ENCODE measurements at regions not wholly inside any gene's neighbourhood (a gene's known extent, or its start where the extent isn't known, plus 50 kb on each side); places are given as distances from the start of the nearest gene placed in this dataset.

DNA sequence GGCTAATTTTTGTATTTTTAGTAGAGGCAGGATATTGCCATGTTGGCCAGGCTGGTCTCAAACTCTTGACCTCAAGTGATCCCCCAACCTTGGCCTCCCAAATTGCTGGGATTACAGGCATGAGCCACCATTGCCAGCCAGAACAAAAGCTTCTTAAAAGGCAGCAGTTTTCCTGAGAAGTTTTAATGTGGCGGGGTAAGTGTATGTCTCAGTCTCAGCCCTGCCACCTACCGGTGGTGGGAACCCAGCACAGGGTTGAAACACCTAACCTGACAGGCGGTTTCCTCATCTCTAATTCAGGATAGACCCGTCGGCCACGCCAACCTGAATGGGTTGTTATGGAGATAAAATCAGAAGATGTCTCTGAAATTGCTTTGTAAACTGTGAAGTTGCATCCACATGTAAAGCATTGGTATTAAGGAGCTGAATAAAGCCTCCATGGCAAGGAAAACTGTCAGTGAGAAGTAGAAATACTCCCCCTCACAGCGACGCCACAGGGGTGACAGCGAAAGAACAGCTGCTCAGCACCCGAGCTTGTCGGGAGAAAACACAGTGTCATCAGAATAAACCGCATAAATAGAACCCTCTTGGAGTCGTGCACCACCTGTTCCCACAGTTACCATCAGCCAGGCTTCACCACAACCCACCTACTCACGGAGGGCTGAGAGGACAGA, 165.9 kb upstream of the NCAM1 start:
- peak; percentile 34 for DNase-seq

DNA sequence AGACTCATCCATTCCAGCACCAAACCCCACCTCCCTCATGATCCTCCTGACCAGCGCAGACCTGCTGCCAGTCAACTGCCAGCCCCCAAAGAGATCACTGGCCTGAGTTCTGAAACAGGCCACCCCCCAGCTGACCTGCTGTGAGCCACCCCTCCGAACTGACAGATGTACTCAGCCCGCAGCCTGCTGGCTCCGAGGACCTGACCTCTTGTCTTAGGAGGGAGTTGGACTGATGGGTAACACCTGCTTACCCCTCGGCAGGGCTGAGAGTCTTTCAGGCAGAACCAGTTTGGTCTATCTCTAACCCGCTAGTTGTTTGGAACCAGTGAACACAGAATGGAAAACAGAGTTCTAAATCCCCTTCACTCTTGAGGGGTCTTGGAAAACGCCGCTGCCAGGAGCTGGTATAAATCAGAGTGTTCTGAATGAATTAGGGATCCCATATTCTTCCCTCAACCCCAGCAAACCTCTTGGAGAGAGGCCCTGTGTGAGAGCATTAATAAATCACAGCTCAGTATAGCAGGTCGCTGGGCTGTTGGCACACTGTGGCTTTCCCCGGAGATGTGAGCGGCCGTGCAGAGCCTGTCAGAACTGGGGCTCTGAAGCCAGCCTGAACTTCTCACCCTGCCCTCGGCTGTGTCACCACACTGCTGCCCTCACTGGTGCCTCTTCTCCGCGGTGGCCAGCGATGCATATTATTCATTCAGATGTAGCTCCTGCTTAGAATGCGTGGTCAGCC, 165.1 kb upstream of the NCAM1 start:
- DNase-seq: no peak

DNA sequence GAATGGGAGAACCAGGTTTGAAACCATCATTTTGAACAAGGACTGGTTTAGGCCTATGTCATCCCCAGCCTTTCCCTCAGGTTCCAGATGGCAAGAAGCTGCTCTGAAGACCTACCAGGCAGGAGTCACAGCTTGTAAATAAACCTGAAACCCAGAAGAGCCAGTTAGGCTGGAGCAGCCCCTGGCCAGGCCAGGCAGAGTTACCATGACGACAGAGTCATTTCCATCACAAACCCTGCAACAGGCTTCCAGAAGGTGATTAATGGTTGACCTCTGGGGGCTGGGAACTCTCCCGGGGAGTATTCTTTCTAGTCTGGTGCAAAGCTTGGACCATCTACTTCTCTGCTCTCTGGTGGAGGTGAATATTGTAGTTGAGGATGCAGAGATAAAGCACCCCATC, 164.1 kb upstream of the NCAM1 start:
- DNase-seq: no peak

DNA sequence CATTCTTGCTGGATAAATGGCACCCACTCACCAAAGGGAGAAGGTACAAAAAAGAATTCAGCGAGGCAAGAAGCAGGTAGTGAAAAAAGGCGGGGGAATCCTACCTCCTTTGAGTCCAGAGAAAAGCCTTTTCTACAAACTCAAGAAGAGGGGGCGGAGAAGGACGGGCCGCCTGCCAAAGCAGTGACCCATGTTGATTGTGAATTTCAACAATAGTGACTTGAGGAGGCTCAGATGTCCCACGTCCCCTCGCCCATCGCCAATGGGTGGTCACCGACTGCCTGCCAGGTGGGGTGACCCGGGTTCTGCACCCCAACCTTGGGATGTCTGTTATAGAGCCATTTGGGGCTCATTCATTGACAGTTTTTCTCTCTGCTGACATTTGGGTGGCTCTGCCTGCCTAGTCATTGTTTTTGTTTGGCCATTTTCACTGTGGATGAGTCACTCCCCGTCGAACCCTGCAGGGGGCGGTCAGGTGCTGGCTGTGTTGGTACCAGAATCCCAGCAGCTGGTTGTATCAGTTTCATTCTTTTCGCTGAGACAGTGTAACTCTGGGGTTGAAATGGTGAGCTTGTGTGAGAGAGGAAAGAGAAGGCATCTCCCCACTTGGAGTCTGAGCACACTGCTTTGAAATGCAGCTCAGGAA, 163.4 kb upstream of the NCAM1 start:
- peak; percentile 5 for DNase-seq

DNA sequence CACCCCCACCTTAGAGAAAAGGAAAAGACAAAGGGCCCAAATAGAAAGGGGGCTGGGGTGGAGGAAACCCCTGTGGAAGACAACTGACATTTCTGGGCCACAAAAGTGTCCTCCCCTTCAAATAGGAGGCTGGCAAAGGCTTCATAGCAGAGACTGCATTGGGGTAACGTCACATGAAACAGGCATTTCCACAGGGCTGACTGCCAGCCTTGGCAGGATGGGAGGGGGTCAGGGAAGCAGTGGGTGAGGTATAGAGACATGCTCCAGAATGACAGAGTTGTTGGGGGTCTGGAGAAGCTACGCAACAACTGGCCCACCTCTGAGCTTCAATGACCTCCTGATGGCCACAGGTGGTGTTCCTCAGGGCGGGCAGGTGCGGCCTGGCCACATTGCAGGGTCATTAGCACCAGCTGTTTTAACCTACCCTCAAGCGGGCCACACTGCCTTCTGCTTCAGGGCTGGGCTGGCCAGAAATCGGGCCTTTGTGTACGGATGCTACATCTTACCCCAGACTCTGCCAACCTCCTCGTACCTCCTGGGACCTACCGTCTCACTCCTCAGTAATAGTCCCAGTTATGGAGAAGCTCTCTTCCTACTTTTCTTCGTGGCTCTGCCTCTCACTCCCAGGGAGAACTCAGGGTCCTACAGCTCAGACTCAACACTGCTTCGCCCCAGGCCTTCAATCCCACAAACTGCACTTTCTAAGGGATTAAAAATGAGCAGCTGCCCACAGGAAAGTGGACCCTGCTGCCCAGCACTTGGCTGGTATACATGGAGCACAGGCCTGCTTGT, 160.0 kb upstream of the NCAM1 start:
- no peak for DNase-seq

DNA sequence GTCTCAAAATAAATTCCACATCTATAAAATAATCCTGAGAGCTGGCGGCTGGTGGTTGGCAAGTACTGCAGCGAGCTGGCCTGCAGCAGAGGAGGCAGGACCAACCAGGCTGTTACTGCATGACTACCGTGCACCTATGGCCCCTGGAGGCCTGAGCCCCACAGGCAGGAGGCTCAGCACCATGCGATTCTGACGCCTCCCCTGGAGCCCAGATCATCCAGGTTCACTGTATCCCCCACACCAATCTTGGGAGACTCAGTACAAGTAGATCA, 159.5 kb upstream of the NCAM1 start:
- DNase-seq: no peak

DNA sequence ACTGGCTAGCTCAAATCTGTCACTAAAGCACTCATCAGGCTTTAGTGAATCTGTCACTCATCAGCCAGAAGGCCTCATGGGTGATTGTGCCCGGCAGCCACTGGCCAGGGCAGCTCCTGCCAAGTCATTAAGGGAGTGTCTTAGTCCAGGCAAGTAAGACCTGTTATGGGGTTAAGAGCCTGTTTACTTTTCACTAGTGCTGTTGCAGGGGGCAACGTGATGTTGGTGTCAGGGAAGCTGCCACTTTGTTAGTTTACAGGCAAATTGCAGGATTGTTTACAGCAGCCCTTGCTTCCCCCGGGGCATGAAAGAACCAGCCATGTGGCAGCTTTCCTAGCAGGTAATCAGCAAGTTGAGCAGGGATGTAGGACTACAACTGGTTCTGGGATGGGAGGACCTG, 155.6 kb upstream of the NCAM1 start:
- no peak for DNase-seq

DNA sequence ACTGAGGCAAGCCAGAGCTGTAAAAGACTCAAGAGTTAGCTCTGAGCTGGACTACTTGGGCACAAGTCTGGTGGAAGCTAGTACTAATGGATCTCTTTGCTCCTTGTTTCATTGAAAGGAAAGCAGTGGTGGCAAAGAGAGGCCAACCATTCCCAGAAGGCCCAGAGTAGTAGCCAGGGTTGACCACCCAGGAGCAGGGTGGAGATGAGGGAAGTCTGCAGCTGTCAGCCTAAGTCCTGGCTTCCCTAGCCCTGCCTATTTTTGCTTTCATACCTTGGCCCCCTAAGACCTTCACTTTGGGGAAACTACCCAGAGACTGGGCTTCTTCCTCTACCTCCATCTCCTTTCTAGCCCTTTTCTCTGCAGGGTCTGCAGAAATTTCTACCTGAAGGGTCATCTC, 155.0 kb upstream of the NCAM1 start:
- DNase-seq: no peak

DNA sequence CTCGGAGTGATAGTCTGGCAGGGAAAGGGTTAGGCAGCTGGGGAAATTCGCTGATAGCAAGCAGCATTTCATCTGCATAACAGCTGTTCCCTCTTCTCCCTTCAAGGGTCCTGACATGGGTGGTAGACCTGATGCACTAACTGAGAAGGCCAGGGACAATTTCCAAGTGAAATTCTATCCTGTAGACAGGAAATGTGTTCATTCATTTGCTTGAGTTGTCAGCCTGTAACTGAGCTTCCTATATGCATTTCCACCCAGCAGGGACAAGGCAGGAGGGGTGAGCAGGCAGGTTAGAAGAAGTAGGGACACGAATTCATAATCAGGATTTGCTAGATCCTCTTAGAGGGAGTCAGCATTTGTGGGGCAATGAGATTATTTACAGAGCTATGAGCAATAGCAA, 154.3 kb upstream of the NCAM1 start:
- DNase-seq: no peak

DNA sequence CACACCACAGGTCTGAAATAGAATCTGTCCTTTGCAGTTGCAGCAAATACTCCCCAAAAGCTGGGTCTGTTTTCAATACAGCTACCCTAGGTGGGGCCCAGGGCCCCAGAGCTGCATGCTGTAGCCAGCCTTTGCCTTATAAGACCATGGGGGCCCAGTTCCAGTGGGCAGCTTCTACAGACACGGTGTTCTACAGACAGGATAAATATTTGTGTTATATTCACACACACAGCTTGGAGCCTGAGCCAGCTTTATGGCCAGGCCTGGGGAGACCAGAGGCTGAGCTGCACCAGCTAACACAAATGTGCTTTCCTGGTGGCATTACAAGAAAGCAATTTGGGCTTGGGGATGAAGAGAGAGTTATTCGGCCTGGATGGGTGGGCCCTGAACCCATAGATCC, 151.8 kb upstream of the NCAM1 start:
- no peak for DNase-seq

DNA sequence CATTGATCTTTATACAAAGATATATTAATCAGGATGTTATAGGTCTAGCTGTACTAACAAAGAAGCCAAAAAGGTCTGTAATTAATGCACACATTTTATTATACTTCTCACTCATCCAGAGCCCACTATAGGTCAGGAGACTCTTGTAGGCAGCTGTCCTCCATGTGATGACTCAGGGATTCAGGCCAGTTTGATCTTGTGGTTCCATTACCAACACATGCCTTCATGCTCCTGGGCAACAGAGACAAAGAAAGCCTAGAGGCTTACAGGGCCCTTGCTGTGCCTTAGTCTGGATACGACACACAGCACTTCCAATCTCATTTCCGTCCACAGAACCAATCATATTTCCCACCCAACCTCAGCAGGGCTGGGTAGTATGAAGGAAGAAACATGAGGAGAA, 150.3 kb upstream of the NCAM1 start:
- no peak for DNase-seq

DNA sequence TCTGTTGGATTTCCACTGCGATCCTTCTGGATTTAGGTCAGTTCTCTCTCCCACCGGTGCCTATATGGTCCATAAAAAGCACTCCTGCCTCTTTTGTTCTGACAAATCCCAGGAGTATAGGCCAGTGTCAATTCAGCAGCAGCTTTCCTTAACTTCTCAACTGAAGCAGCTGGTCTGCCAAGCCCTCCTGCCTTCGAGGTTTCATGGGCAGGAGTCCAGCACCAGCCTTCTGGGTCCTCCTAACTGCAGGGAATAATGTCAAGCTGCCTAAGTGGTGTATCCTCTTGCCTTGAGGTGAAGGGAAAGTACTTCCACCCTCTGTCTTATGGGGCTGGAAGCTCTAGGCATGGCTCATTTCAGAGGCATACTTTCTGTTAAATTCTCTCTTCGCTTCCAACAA, 149.4 kb upstream of the NCAM1 start:
- DNase-seq: no peak

DNA sequence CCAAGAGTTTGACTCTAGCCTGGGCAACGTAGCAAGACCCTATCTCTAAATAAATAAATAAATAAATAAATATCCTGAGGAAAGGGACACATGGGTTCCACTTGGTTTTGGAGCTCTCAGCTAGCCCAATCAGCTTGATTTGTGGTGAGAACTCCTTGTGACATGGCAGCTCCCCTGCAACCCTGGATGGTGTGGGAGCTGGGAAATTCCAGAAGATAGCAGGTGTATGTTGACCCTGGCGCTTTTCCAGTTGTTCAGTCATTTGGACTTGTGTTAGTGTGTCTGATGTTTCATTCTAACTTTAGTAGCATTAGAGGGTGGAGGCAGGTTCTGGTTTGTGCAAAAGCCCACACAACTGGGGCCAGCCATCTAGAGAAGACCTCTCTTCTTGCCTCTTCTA, 148.5 kb upstream of the NCAM1 start:
- no peak for DNase-seq

DNA sequence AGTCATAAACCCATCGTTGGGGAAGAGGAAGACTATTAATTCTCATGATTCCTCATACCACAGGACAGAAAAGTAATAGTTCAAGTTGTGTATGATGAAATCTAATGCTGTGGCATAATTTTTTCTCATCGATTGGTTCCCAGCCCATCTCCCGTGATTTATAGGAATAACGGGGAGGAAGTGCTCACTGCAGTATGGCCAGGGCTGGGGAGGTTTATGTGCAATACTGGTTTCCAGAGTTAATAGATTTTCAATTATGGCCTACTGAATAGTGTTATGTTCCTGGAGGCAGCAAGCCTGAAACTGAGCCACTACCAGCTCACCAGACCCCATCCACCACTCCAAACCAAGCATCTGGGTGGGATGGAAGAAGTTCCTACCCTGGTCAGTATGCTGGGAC, 147.1 kb upstream of the NCAM1 start:
- no peak for DNase-seq

DNA sequence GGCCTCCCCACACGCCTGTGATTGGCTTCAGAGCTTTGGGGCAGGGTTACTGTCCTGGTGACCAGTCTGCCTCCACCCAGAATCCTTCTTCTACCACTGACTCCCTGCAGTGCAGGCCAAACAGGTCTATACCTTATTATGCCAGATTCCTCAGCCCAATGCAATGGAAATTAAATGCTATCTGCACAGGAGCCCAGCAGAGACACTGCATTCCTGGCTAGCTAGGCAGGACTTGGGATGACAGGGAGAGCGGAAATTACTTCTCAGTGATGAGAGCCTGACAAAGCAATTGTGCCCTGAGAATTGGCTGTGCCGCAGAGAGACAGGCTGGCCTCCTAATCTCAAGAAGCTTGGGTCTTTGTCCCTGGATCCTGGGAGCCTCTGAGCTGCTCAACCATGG, 143.8 kb upstream of the NCAM1 start:
- no peak for DNase-seq

DNA sequence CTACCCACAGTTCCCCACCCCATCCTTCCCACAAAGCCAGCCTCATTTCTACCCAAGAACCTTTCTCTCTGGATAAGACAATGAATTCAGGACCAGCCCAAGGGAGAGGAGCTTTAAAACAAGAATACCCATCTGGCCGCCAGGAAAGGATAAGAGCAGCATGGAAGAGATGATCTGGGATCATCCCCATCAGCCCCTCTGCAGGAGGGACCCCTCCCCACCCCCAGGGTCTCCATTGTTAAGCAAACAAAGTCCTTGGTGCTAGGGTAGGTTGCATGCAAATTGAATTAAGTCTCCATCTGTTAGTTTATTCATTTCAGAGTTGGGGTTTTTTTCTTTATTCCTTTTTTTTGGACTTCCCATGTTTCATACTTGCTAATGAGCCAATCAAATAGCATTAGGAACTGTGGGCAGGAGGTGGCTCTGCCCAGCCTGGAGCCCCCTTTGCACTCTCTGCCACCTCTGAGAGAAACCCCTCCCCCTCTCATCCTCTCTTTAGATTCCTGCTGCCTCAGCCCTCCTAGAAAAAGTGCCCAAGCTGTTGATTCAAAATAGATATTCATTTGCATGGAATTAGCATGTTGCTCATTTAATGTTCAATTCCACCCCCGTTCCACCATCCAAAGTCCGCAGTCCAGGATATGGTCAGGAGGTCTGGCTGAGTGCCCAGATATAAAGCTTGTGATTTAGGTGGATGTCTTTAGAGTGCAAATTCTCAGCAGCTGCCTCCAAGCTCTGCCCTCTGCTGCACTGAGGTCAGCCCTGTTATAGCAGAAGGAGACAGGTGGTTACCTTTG, 138.5 kb upstream of the NCAM1 start:
- DNase-seq: no peak

DNA sequence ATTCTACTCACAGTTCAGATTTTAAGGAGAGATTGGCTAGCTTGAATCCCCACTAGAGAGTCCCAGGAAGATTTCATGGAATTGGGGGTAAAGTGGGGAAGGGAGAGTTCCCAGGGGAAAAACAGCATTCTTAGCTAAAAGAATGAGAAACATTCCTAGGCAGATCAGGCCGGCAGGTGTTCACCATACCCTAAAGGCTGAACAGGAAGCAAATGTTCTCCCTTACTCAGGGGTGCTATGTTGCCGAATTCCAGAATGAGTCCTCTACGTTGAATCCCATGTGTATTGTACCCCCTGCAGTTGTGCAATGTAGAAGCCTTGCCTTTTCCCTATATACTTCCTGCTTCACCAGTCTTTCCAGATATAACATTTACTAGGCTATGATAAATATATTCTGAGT, 135.2 kb upstream of the NCAM1 start:
- no peak for DNase-seq

DNA sequence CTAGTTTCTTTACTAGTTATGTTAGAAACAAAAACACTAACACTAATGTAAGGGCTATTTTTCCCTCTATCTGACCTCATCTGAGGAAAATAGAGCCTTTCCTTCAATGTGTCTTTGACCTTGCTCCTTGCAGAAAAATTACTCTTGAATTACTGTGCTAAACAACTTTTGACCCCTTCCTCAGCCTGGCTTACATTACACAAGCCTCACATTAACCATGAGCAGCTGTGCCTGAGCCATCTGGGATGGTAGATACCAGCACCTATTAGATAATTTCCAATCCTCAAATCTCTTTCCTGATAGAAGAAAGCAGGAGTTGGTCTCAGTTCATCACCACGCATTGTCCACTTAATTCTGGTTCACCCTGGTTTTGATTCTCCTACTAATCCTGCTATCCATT, 134.4 kb upstream of the NCAM1 start:
- no peak for DNase-seq

DNA sequence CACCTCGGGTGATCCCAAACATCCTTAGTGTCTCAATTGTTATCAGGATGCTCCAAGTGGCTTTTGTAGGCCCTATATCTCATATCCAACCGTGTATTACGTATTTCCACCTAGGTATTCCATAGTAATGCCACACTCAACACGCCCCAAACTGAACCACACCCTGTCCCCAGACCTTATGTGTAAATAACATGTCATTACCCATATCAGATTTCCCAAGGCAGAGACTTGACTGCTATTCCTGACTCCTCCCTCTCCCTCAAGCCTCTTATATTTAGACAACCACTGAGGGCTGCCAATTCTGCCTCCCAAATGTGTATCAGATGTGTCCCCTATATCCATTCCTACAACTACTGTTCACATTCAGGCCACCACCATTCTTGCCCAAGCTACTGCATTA, 132.8 kb upstream of the NCAM1 start:
- DNase-seq: no peak

DNA sequence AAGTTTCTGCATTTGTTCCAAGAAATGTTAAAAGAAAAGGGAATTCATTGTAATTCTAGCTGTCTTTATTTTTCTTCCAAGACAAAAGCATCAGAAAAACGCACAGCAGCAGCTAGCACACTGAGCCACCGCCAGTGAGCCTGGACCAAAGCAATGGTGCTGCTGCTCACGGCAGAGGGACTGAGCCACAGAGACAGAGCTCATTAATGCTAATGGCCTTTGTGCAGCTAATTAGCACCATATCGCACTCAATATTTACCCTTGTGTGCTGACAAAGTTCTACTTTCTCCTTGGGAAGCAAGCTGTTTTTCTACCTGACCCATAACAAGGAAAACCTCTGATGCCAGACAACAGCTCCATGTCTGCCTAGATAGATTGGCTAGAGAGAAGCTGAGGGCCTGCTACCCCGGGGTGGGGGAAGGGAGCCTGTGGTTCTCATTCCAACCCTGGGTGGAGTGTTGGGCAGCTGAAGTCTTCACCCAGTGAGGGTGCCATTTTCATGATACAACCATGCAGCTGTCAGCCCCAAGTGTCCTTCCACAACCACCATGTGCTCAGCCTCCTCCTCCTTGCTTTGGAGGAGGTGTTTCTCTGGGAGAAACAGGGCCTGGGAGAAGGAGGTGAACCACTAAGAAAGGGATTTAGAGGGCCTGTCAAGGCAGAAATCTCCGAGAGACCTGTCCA, 131.1 kb upstream of the NCAM1 start:
- DNase-seq: no peak

DNA sequence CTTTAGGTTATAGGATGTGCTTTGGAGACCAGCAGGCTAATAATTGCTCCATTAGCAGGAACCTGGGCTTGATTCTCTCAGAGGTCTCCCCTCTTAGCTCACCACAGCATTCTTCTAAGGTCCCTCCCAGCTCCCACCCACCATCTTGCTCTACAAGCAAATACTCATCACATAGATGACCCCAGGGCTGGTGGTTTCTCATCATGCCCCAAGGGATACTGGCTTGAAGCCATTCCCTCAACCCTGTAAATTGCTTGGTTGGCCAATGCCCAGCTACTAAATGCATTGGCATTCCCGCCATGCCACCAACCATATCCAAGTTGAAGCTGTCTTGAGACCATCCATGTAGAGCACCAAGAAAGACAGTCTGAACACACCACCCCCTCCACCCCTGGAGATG, 130.2 kb upstream of the NCAM1 start:
- DNase-seq: no peak

DNA sequence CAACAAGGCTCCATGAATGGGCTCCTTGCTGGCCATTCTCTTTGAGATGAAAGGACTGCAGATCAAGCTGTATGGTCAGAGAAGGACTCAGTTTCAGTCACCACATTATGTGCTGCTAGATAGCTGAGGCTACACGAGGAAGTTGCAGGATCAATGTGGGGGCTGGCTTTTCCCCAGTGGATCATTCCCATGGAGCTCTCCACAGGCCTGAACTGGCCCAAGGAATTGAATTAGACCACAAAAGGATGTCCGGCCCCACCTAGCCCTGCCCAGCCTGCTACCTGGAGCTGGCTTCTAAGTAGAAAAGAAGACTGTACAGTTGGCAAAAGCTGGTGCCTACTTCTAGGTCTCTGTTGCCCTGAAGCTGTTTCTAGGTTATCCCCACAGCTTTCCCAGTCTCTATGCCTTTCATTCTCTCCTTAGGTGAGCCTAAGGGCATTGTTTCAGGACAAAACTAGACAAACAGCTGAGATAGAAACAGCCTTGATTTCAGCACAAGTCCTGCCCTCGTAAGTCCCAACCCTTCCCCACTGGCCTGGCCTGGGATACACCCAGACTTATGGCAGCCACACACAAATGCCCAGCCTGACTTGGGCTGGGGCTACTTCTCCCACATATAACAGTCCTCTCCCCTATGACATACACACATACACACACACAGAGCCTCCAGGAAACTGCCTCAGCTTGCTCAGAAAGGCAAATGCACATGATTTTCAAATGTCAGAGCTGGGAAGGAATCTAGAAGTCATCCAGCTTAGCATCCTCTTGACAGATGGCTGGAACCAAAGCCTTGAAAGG, 129.1 kb upstream of the NCAM1 start:
- DNase-seq: no peak
